ENCODE measurements at regions not wholly inside any gene's neighbourhood (a gene's known extent, or its start where the extent isn't known, plus 50 kb on each side); places are given as distances from the start of the nearest gene placed in this dataset.
"Not testable (repeated sequence)": the region's sequence is repeated elsewhere in the genome, so short reads cannot be mapped to it uniquely, and the experiment has no call there.

GRCh38 chr5:72702881-72703434 lies 113.5 kb upstream of the TNPO1 start:
- TF ChIP-seq CTCF (IDR thresholded peaks at IDR 0.05), result no peak

GRCh38 chr5:72702105-72702504 lies 114.4 kb upstream of the TNPO1 start:
- H3K9me3 ChIP-seq; H3K36me3 ChIP-seq; H3K4me1 ChIP-seq; intact Hi-C loops (cut with DNase I); ATAC-seq; DNase-seq; H3K4me3 ChIP-seq; H3K27ac ChIP-seq; H3K27me3 ChIP-seq: not testable (repeated sequence)

More at GRCh38 chr5:72702881-72703434, 113.5 kb upstream of the TNPO1 start:
- no peaks in the 10 kb centered on the region for H3K4me1 ChIP-seq
- ATAC-seq (no peak), DNase-seq (no peak)
- H3K36me3 ChIP-seq, result no peaks in the 10 kb centered on the region
- H3K27me3 ChIP-seq, result no peaks in the 10 kb centered on the region
- intact Hi-C loops (cut with DNase I), result no loop called here
- H3K27ac ChIP-seq, result no peak overlapping the region
- H3K4me3 ChIP-seq, result no peak overlapping the region
- no peaks in the 10 kb centered on the region for H3K9me3 ChIP-seq

GRCh38 chr5:72698481-72698880 lies 118.0 kb upstream of the TNPO1 start:
- H3K4me3 ChIP-seq, result no peak overlapping the region

GRCh38 chr5:72697622-72698021 lies 118.8 kb upstream of the TNPO1 start:
- Histone ChIP-seq H3K27me3 (no peaks in the 10 kb centered on the region), H3K36me3 (no peaks in the 10 kb centered on the region), H3K4me3 (no peak overlapping the region), H3K27ac (no peak overlapping the region), H3K9me3 (no peaks in the 10 kb centered on the region), H3K4me1 (no peaks in the 10 kb centered on the region)
- no peak for TF ChIP-seq CTCF (IDR thresholded peaks at IDR 0.05)
- ATAC-seq, result no peak
- DNase-seq, result no peak
- intact Hi-C loops (cut with DNase I), result no loop called here

More at GRCh38 chr5:72698481-72698880, 118.0 kb upstream of the TNPO1 start:
- DNase-seq (no peak), ATAC-seq (no peak)
- no peaks in the 10 kb centered on the region for H3K36me3 ChIP-seq
- intact Hi-C loops (cut with DNase I), result no loop called here
- no peak overlapping the region for H3K27ac ChIP-seq
- no peak for TF ChIP-seq CTCF (IDR thresholded peaks at IDR 0.05)
- H3K9me3 ChIP-seq, result no peaks in the 10 kb centered on the region
- no peaks in the 10 kb centered on the region for H3K4me1 ChIP-seq
- H3K27me3 ChIP-seq, result no peaks in the 10 kb centered on the region

- DNase-seq, result no peak
- no peaks in the 10 kb centered on the region for H3K4me1 ChIP-seq
- no peak overlapping the region for H3K27ac ChIP-seq
- no peaks in the 10 kb centered on the region for H3K9me3 ChIP-seq
- no peak for TF ChIP-seq CTCF (IDR thresholded peaks at IDR 0.05)
- no peaks in the 10 kb centered on the region for H3K36me3 ChIP-seq
- intact Hi-C loops (cut with DNase I), result no loop called here
- no peak overlapping the region for H3K4me3 ChIP-seq
- no peak for ATAC-seq
- H3K27me3 ChIP-seq, result no peaks in the 10 kb centered on the region
Measured at GRCh38 chr5:72695659-72696058, 120.8 kb upstream of the TNPO1 start.

- Histone ChIP-seq H3K27me3 (no peaks in the 10 kb centered on the region), H3K4me3 (no peak overlapping the region), H3K36me3 (no peaks in the 10 kb centered on the region), H3K4me1 (no peaks in the 10 kb centered on the region), H3K27ac (no peak overlapping the region), H3K9me3 (no peaks in the 10 kb centered on the region)
- ATAC-seq, result no peak
- DNase-seq, result no peak
- intact Hi-C loops (cut with DNase I), result no loop called here
- TF ChIP-seq CTCF (IDR thresholded peaks at IDR 0.05), result no peak
Measured at GRCh38 chr5:72694856-72695255, 121.6 kb upstream of the TNPO1 start.

Data from upper lobe of right lung (tissue), 1 donor.